Osteoblast (primary cell): ENCODE measurements at regions not wholly inside any gene's neighbourhood (a gene's known extent, or its start where the extent isn't known, plus 50 kb on each side); places are given as distances from the start of the nearest gene placed in this dataset.

Experiments used
- DNase-seq: peaks from one replicate; pipeline ENCODE4 v3.0.0; 2011; ENCODE audit warnings: low spot score, mixed read lengths; ENCODE audit not compliant: insufficient read length; ENCODE audit errors: missing footprints
- H2AFZ ChIP-seq: 2 replicates; pipeline ENCODE4 v1.6.0; 2011; ENCODE audit warnings: mild to moderate bottlenecking, low read length
- H3K27ac ChIP-seq: 2 replicates; pipeline ENCODE4 v1.5.1; 2011; ENCODE audit warnings: mild to moderate bottlenecking, low read depth, low read length, moderate library complexity
- H3K27me3 ChIP-seq: 2 replicates; pipeline ENCODE4 v1.6.0; 2012; ENCODE audit warnings: mild to moderate bottlenecking, control low read depth, inconsistent platforms, low read length, moderate library complexity; ENCODE audit not compliant: insufficient read depth
- H3K36me3 ChIP-seq: 2 replicates; pipeline ENCODE4 v1.5.1; 2011; ENCODE audit warnings: mild to moderate bottlenecking, low read length, control low read depth, moderate library complexity; ENCODE audit not compliant: insufficient read depth
- H3K4me1 ChIP-seq: 2 replicates; pipeline ENCODE4 v1.5.1; 2011; ENCODE audit warnings: mild to moderate bottlenecking, low read length, control low read depth, moderate library complexity; ENCODE audit not compliant: insufficient read depth
- H3K4me2 ChIP-seq: 2 replicates; pipeline ENCODE4 v1.6.0; 2011; ENCODE audit warnings: mild to moderate bottlenecking, low read length; ENCODE audit not compliant: insufficient read depth
- H3K4me3 ChIP-seq: fragments of 200-600 bp; sonication (generic); 3 replicates; pipeline ENCODE4 v1.5.1; 2012; ENCODE audit warnings: mild to moderate bottlenecking, low read length, inconsistent platforms; ENCODE audit not compliant: insufficient read depth
- H3K79me2 ChIP-seq: 2 replicates; pipeline ENCODE4 v1.6.0; 2012; ENCODE audit warnings: mild to moderate bottlenecking, low read length, control low read depth, inconsistent platforms; ENCODE audit not compliant: insufficient read depth
- H3K9me3 ChIP-seq: 2 replicates; pipeline ENCODE4 v1.5.1; 2011; ENCODE audit warnings: low read depth, low read length, control low read depth
- H4K20me1 ChIP-seq: 2 replicates; pipeline ENCODE4 v1.6.0; 2012; ENCODE audit warnings: mild to moderate bottlenecking, low read length, control low read depth; ENCODE audit not compliant: insufficient read depth
- TF ChIP-seq, protein P1 (sequence below): IDR thresholded peaks from 2 replicates; pipeline ENCODE4 v1.5.1; 2011; ENCODE audit warnings: mild to moderate bottlenecking, low read depth, low read length, moderate library complexity; ENCODE audit errors: extremely low read depth

DNA sequence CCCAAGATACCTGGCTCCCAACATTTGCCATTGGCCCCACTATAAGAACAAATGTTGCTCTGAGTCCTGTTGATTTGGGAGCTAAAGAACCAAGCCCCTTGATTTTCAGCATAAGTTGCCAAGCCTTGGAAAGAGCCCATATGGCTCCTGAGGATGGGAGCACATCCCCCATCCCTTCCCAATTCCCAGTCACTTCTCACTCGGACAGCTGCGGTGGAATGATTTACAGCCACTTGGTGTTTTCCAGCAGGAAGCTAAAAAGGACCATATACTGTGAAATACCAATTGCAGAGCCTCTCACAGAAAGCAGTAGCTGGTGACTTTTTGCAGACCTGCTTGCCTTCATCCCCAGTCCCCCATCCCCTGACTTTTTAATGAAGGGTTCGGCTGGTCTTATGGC lies 524.6 kb downstream of the GRIN2A start:
- H3K4me2 ChIP-seq: no peak overlapping the region
- no peak overlapping the region for H3K4me3 ChIP-seq
- no peaks in the 10 kb centered on the region for H3K36me3 ChIP-seq
- H4K20me1 ChIP-seq: no peaks in the 10 kb centered on the region
- no peaks in the 10 kb centered on the region for H3K9me3 ChIP-seq
- TF ChIP-seq, protein P1, sequence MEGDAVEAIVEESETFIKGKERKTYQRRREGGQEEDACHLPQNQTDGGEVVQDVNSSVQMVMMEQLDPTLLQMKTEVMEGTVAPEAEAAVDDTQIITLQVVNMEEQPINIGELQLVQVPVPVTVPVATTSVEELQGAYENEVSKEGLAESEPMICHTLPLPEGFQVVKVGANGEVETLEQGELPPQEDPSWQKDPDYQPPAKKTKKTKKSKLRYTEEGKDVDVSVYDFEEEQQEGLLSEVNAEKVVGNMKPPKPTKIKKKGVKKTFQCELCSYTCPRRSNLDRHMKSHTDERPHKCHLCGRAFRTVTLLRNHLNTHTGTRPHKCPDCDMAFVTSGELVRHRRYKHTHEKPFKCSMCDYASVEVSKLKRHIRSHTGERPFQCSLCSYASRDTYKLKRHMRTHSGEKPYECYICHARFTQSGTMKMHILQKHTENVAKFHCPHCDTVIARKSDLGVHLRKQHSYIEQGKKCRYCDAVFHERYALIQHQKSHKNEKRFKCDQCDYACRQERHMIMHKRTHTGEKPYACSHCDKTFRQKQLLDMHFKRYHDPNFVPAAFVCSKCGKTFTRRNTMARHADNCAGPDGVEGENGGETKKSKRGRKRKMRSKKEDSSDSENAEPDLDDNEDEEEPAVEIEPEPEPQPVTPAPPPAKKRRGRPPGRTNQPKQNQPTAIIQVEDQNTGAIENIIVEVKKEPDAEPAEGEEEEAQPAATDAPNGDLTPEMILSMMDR: no peak
- DNase-seq: no peak
- H2AFZ ChIP-seq: no peak overlapping the region
- H3K27ac ChIP-seq: no peak overlapping the region
- no peaks in the 10 kb centered on the region for H3K79me2 ChIP-seq
- no peaks in the 10 kb centered on the region for H3K27me3 ChIP-seq
- H3K4me1 ChIP-seq: no peaks in the 10 kb centered on the region

DNA sequence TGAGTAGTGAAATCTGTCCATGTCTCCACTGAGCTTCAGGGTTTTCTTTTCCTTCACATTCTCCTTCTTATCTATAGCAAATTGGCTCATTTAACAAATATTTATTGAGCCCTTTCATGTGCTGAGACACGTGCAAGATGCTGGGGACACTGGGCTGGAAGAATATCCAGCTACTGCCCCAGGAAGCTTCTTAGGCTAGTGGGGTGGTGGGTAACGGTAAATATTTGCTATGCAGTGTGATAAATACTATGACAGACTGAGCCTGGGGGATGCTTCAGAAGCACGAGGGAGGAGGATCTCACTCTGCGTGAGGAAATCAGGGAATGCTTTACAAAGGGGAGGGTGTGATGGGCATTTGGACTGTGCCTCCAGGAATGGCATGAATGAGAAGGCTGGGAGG lies 524.1 kb downstream of the GRIN2A start:
- Histone ChIP-seq H3K4me3 (no peak overlapping the region), H3K79me2 (no peaks in the 10 kb centered on the region), H3K4me1 (no peaks in the 10 kb centered on the region), H2AFZ (no peak overlapping the region), H3K4me2 (no peak overlapping the region), H3K27ac (no peak overlapping the region), H3K9me3 (no peaks in the 10 kb centered on the region), H4K20me1 (no peaks in the 10 kb centered on the region), H3K36me3 (no peaks in the 10 kb centered on the region), H3K27me3 (no peaks in the 10 kb centered on the region)
- DNase-seq: no peak
- TF ChIP-seq, protein P1: no peak

DNA sequence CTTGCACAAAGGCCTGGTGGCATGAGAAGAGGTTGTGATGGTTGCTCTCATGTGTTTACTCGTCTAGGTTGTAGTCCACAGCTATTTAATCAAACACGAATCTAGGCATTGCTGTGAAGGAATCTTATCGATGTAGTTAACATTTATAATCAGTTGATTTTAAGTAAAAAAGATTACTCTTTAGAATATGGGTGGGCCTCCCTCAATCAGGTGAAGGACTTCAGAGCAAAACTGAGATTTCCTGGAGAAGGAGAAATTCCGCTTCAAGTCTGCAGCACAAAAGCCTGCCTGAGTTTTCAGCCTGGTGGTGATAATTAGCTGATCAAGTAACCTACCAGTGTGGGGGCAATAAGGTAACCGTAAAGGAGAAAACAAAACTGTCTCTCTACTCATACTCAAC lies 523.6 kb downstream of the GRIN2A start:
- Histone ChIP-seq H3K27me3 (no peaks in the 10 kb centered on the region), H3K9me3 (no peaks in the 10 kb centered on the region), H3K4me1 (no peaks in the 10 kb centered on the region), H3K4me3 (no peak overlapping the region), H3K27ac (no peak overlapping the region), H3K79me2 (no peaks in the 10 kb centered on the region), H3K4me2 (no peak overlapping the region), H3K36me3 (no peaks in the 10 kb centered on the region), H2AFZ (no peak overlapping the region), H4K20me1 (no peaks in the 10 kb centered on the region)
- no peak for DNase-seq
- TF ChIP-seq, protein P1: no peak

DNA sequence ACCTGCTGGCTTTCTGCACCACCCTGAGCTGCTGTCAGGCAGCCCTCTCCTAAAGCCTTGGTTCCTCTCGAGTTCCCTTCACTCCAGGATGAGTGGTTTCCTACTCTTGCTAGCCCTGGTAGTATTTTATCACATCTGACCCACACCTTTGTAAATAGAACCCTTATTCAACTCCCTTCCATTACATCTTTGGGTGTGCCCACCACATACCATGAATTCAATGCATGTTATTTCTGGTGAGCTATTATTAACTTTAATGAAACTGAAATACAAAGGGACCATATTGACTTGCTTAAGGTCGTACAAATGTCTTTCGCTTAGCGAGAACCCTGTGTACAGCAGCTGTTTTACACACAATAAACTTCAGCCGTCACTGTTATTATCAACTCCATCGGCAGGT lies 521.3 kb downstream of the GRIN2A start:
- H3K27me3 ChIP-seq: no peaks in the 10 kb centered on the region
- DNase-seq: no peak
- TF ChIP-seq, protein P1: no peak
- H3K4me1 ChIP-seq: no peaks in the 10 kb centered on the region
- no peak overlapping the region for H3K4me3 ChIP-seq
- no peaks in the 10 kb centered on the region for H3K9me3 ChIP-seq
- no peak overlapping the region for H2AFZ ChIP-seq
- no peaks in the 10 kb centered on the region for H4K20me1 ChIP-seq
- H3K36me3 ChIP-seq: no peaks in the 10 kb centered on the region
- H3K79me2 ChIP-seq: no peaks in the 10 kb centered on the region
- H3K27ac ChIP-seq: no peak overlapping the region
- no peak overlapping the region for H3K4me2 ChIP-seq
